ENCODE measurements at regions not wholly inside any gene's neighbourhood (a gene's known extent, or its start where the extent isn't known, plus 50 kb on each side); places are given as distances from the start of the nearest gene placed in this dataset.

DNA sequence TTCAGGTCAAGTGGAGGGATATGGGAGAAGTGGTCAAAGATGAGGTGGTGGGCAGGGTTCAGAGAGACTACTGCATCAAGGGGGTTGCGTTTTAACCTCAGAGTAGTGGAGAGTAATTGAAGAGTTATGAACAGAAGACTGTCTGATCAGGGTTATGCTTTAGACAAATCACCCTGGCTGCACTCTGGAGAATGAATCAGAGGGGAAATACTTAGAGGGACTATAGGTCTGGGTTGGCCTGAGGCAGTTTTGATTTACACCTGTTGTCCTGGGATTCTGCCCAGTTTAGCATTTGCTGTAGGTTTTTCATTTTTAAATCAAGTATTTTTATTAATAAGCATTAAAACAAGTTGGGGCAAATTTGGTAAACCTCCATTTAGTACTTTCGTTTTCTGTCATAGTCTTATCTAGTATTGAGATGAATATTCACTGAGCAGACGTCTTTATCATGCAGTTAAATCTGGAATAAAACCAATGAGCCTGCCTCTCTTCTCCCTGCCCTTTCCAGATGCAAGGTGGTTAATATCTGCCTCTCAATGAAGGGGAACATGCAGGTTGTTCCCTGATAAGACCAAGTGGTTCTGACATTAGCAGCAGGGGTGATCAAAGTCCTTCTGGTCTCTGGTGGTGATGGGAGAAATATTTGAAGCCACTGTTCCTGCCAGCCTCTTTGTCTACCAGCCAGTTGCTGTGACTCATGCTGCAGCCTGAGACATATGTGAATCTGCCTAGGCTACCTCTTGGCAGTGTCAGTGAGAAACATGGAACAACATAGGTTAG lies 116.0 kb upstream of the RPS6KA3 start:
- 20% methylated on average over 3 of the region's 3 CpGs for WGBS (ENCODE audit: low lambda C conversion rate)
- H3K27ac ChIP-seq (ENCODE audit: low read depth in 2 of 2, low read length in 1 of 2): no peak overlapping the region; a peak in 1 of 4 replicates
- no peak overlapping the region for H3K9ac ChIP-seq
- no peak overlapping the region for H3K4me3 ChIP-seq (ENCODE audit: low read depth in 2 of 2, low read length in 1 of 2)
- POLR2A ChIA-PET: no interaction called here
- no peaks in the 10 kb centered on the region for H3F3A ChIP-seq (replicated peaks; ENCODE audit: insufficient read depth)
- H3K4me2 ChIP-seq: no peak overlapping the region
- peaks cover 0 to 7% of the 10 kb centered on the region in 2 experiments; a peak in 1 of 4 replicates for H3K4me1 ChIP-seq (ENCODE audit: control insufficient read depth in 1 of 2, insufficient read depth in 2 of 2, low read depth in 1 of 2, low read length in 1 of 2)
- H3K9me3 ChIP-seq: no peaks in the 10 kb centered on the region
- peak; percentile 10 for DNase-seq
- H3K79me2 ChIP-seq (ENCODE audit: insufficient read depth): no peaks in the 10 kb centered on the region
- no peaks in the 10 kb centered on the region for H3K36me3 ChIP-seq (replicated peaks in 1 of 2; ENCODE audit: control insufficient read depth in 1 of 2, insufficient read depth in 2 of 2, low read length in 1 of 2)
- H3K9me2 ChIP-seq: no peaks in the 10 kb centered on the region
- CTCF ChIA-PET: no interaction called here
- no peak overlapping the region for H2AFZ ChIP-seq (ENCODE audit: low read depth)
- no peaks in the 10 kb centered on the region for H4K20me1 ChIP-seq (ENCODE audit: insufficient read depth)
- no peaks in the 10 kb centered on the region for H3K27me3 ChIP-seq (ENCODE audit: insufficient read depth)
- TF ChIP-seq, protein P1, sequence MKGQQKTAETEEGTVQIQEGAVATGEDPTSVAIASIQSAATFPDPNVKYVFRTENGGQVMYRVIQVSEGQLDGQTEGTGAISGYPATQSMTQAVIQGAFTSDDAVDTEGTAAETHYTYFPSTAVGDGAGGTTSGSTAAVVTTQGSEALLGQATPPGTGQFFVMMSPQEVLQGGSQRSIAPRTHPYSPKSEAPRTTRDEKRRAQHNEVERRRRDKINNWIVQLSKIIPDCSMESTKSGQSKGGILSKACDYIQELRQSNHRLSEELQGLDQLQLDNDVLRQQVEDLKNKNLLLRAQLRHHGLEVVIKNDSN (IDR thresholded peaks at IDR 0.05; ENCODE audit: borderline replicate concordance, low read depth): no peak
- TF ChIP-seq RCOR1 (IDR thresholded peaks at IDR 0.05; ENCODE audit: low read length) (no peak), TCF12 (IDR thresholded peaks at IDR 0.05) (peak; percentile 43; the same call in 1 of the 2 replicates), MEF2A (IDR thresholded peaks at IDR 0.05; ENCODE audit: borderline replicate concordance, low read depth) (no peak), TEAD4 (IDR thresholded peaks at IDR 0.05; ENCODE audit: borderline replicate concordance, insufficient read depth) (no peak), EP300 (IDR thresholded peaks at IDR 0.05; ENCODE audit: borderline replicate concordance in 1 of 2, low read depth in 1 of 2, low read length in 1 of 2) (no peak), NRF1 (IDR thresholded peaks at IDR 0.05; ENCODE audit: low read depth, low read length) (no peak), JUND (IDR thresholded peaks at IDR 0.05) (peak; percentile 10; the same call in 1 of the 2 replicates), FOSL2 (IDR thresholded peaks at IDR 0.05; ENCODE audit: borderline replicate concordance, low read depth) (peak; percentile 43; the same call in 1 of the 2 replicates), RAD21 (IDR thresholded peaks at IDR 0.05; ENCODE audit: low read length) (no peak), GABPA (IDR thresholded peaks at IDR 0.05; ENCODE audit: low read depth) (no peak), ELF1 (IDR thresholded peaks at IDR 0.05) (no peak), CHD2 (IDR thresholded peaks at IDR 0.05; ENCODE audit: low read length, partially characterized antibody) (no peak), SIN3A (IDR thresholded peaks at IDR 0.05; ENCODE audit: borderline replicate concordance, low read depth, low read length) (no peak), FOXM1 (IDR thresholded peaks at IDR 0.05; ENCODE audit: low read depth) (no peak), RXRA (IDR thresholded peaks at IDR 0.05; ENCODE audit: borderline replicate concordance, low read depth) (no peak), GATA2 (CRISPR knock-in tag; IDR thresholded peaks at IDR 0.05) (peak; percentile 28; the same call in 1 of the 2 replicates), EZH2phosphoT487 (IDR thresholded peaks at IDR 0.05; ENCODE audit: borderline replicate concordance, low read depth) (no peak)
- TF ChIP-seq, protein P2, sequence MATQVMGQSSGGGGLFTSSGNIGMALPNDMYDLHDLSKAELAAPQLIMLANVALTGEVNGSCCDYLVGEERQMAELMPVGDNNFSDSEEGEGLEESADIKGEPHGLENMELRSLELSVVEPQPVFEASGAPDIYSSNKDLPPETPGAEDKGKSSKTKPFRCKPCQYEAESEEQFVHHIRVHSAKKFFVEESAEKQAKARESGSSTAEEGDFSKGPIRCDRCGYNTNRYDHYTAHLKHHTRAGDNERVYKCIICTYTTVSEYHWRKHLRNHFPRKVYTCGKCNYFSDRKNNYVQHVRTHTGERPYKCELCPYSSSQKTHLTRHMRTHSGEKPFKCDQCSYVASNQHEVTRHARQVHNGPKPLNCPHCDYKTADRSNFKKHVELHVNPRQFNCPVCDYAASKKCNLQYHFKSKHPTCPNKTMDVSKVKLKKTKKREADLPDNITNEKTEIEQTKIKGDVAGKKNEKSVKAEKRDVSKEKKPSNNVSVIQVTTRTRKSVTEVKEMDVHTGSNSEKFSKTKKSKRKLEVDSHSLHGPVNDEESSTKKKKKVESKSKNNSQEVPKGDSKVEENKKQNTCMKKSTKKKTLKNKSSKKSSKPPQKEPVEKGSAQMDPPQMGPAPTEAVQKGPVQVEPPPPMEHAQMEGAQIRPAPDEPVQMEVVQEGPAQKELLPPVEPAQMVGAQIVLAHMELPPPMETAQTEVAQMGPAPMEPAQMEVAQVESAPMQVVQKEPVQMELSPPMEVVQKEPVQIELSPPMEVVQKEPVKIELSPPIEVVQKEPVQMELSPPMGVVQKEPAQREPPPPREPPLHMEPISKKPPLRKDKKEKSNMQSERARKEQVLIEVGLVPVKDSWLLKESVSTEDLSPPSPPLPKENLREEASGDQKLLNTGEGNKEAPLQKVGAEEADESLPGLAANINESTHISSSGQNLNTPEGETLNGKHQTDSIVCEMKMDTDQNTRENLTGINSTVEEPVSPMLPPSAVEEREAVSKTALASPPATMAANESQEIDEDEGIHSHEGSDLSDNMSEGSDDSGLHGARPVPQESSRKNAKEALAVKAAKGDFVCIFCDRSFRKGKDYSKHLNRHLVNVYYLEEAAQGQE (IDR thresholded peaks at IDR 0.05; ENCODE audit: low read depth, low read length): no peak
- TF ChIP-seq, protein P3, sequence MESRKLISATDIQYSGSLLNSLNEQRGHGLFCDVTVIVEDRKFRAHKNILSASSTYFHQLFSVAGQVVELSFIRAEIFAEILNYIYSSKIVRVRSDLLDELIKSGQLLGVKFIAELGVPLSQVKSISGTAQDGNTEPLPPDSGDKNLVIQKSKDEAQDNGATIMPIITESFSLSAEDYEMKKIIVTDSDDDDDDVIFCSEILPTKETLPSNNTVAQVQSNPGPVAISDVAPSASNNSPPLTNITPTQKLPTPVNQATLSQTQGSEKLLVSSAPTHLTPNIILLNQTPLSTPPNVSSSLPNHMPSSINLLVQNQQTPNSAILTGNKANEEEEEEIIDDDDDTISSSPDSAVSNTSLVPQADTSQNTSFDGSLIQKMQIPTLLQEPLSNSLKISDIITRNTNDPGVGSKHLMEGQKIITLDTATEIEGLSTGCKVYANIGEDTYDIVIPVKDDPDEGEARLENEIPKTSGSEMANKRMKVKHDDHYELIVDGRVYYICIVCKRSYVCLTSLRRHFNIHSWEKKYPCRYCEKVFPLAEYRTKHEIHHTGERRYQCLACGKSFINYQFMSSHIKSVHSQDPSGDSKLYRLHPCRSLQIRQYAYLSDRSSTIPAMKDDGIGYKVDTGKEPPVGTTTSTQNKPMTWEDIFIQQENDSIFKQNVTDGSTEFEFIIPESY (IDR thresholded peaks at IDR 0.05; ENCODE audit: borderline replicate concordance, low read depth): no peak
- TF ChIP-seq, protein P4, sequence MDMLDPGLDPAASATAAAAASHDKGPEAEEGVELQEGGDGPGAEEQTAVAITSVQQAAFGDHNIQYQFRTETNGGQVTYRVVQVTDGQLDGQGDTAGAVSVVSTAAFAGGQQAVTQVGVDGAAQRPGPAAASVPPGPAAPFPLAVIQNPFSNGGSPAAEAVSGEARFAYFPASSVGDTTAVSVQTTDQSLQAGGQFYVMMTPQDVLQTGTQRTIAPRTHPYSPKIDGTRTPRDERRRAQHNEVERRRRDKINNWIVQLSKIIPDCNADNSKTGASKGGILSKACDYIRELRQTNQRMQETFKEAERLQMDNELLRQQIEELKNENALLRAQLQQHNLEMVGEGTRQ (IDR thresholded peaks at IDR 0.05; ENCODE audit: borderline replicate concordance, low read depth, low read length): no peak
- TF ChIP-seq, protein P5, sequence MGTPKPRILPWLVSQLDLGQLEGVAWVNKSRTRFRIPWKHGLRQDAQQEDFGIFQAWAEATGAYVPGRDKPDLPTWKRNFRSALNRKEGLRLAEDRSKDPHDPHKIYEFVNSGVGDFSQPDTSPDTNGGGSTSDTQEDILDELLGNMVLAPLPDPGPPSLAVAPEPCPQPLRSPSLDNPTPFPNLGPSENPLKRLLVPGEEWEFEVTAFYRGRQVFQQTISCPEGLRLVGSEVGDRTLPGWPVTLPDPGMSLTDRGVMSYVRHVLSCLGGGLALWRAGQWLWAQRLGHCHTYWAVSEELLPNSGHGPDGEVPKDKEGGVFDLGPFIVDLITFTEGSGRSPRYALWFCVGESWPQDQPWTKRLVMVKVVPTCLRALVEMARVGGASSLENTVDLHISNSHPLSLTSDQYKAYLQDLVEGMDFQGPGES (IDR thresholded peaks at IDR 0.05; ENCODE audit: low read depth, low read length): no peak
- TF ChIP-seq, protein P6, sequence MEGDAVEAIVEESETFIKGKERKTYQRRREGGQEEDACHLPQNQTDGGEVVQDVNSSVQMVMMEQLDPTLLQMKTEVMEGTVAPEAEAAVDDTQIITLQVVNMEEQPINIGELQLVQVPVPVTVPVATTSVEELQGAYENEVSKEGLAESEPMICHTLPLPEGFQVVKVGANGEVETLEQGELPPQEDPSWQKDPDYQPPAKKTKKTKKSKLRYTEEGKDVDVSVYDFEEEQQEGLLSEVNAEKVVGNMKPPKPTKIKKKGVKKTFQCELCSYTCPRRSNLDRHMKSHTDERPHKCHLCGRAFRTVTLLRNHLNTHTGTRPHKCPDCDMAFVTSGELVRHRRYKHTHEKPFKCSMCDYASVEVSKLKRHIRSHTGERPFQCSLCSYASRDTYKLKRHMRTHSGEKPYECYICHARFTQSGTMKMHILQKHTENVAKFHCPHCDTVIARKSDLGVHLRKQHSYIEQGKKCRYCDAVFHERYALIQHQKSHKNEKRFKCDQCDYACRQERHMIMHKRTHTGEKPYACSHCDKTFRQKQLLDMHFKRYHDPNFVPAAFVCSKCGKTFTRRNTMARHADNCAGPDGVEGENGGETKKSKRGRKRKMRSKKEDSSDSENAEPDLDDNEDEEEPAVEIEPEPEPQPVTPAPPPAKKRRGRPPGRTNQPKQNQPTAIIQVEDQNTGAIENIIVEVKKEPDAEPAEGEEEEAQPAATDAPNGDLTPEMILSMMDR (IDR thresholded peaks at IDR 0.05): no peak
